ENCODE measurements at regions not wholly inside any gene's neighbourhood (a gene's known extent, or its start where the extent isn't known, plus 50 kb on each side); places are given as distances from the start of the nearest gene placed in this dataset.

GRCh38 chrX:9160698-9161329 is 126.9 kb upstream of the FAM9B start:
- TF ChIP-seq CTCF (conservative IDR thresholded peaks at IDR 0.05 in 1 of 2, IDR thresholded peaks at IDR 0.05 in 1 of 2; ENCODE audit: extremely low read depth in 1 of 2, insufficient read depth in 1 of 2, low read depth in 1 of 2, low read length in 2 of 2) (no peak), EZH2 (IDR thresholded peaks at IDR 0.05; ENCODE audit: borderline replicate concordance, low read length) (no peak)

Measured in mammary epithelial cell (primary cell).